HepG2 (cell line): ENCODE measurements at regions not wholly inside any gene's neighbourhood (a gene's known extent, or its start where the extent isn't known, plus 50 kb on each side); places are given as distances from the start of the nearest gene placed in this dataset.

ENCODE experiments used
- ATAC-seq: fragments of 200-7000 bp; cut with Tn5 transposase; 3 replicates; pipeline ENCODE4 v1.9.1; 2020; ENCODE audit warnings: mild to moderate bottlenecking, moderate library complexity
- BruUV-seq: library from RNA; stranded (reverse); fragments of 400-500 nt; replicated peaks from 2 replicates; lab custom pipeline; 2021; lab: Mats Ljungman, UMichigan
- CTCF ChIA-PET: fragments of 300-600 bp; formaldehyde crosslinking; extraction: SDS; loops from one replicate; lab custom pipeline; 2021; ENCODE audit warnings: low total read pairs, inconsistent platforms, low intra/inter-chr PET ratio; lab: Yijun Ruan, JAX
- POLR2A ChIA-PET: fragments of 350-600 bp; sonication (Branson Sonifier 250); formaldehyde crosslinking; loops from one replicate; lab custom pipeline; 2020; ENCODE audit warnings: antibody characterized with exemption, inconsistent platforms; lab: Yijun Ruan, JAX
- DNase-seq: peaks from one replicate; pipeline ENCODE4 v3.0.0-alpha.2; 2015; ENCODE audit warnings: low spot score
- FAIRE-seq: peaks from 3 replicates; lab custom pipeline; 2011; peaks lifted over from hg19 to GRCh38; lab: Jason Lieb, UNC
- H2AFZ ChIP-seq: one replicate; pipeline ENCODE4 v1.6.1; 2011; ENCODE audit warnings: low read length, inconsistent platforms
- H3K27ac ChIP-seq: fragments of 300-600 bp; 3 replicates; pipeline ENCODE4 v1.8.0; 2011; ENCODE audit warnings: mixed run types, mild to moderate bottlenecking, mixed read lengths, low read length, inconsistent platforms; ENCODE audit not compliant: insufficient read depth; ENCODE audit errors: extremely low read length
- H3K27me3 ChIP-seq, 2 experiments: fragments of 200-600 bp in 1 of 2; 2 replicates in 1 of 2; 3 replicates in 1 of 2; pipeline versions ENCODE4 v1.6.0 to v1.8.0; 2011; ENCODE audit warnings: low read length in 2 of 2, mild to moderate bottlenecking in 2 of 2, moderate library complexity in 2 of 2, inconsistent platforms in 1 of 2; ENCODE audit not compliant: insufficient read depth in 2 of 2, control insufficient read depth in 1 of 2
- H3K36me3 ChIP-seq, 2 experiments: fragments of 200-600 bp in 1 of 2; replicated peaks in 1 of 2; 2 replicates in 1 of 2; 3 replicates in 1 of 2; pipeline versions ENCODE4 v1.5.1 to v1.8.0; 2011; ENCODE audit warnings: low read length in 2 of 2, inconsistent platforms in 1 of 2; ENCODE audit not compliant: insufficient read depth in 2 of 2, control insufficient read depth in 1 of 2
- H3K4me1 ChIP-seq: 2 replicates; pipeline ENCODE4 v1.5.1; 2012; ENCODE audit warnings: low read length, inconsistent platforms; ENCODE audit not compliant: insufficient read depth
- H3K4me2 ChIP-seq: 2 replicates; pipeline ENCODE4 v1.6.0; 2011; ENCODE audit warnings: low read depth, low read length, inconsistent platforms
- H3K4me3 ChIP-seq, 3 experiments: fragments of 200-600 bp in 1 of 3; sonication (generic), shearing (Covaris generic) in 1 of 3; replicated peaks in 1 of 3; 2 replicates each; pipeline ENCODE4 v1.5.1; 2011 to 2016; ENCODE audit warnings: low read length in 3 of 3, inconsistent platforms in 2 of 3, low read depth in 2 of 3, mild to moderate bottlenecking in 2 of 3, control low read depth in 1 of 3, mixed read lengths in 1 of 3; ENCODE audit not compliant: insufficient read depth in 1 of 3
- H3K79me2 ChIP-seq: one replicate; pipeline ENCODE4 v1.6.1; 2011; ENCODE audit warnings: low read length, inconsistent platforms; ENCODE audit not compliant: insufficient read depth
- H3K9ac ChIP-seq: 2 replicates; pipeline ENCODE4 v1.6.0; 2011; ENCODE audit warnings: mild to moderate bottlenecking, low read depth, low read length, inconsistent platforms; ENCODE audit not compliant: insufficient read depth
- H3K9me3 ChIP-seq: 2 replicates; pipeline ENCODE4 v1.5.1; 2012; ENCODE audit warnings: mild to moderate bottlenecking, low read length
- H4K20me1 ChIP-seq: 2 replicates; pipeline ENCODE4 v1.6.0; 2011; ENCODE audit warnings: inconsistent platforms, mild to moderate bottlenecking, low read length, moderate library complexity; ENCODE audit not compliant: insufficient read depth
- KLF16 ChIP-seq, 2 experiments: sonication (generic) in 1 of 2; formaldehyde crosslinking in 1 of 2; IDR thresholded peaks; 2 replicates each; pipeline versions ENCODE4 v1.6.1 to v1.8.0; 2016 to 2023; ENCODE audit warnings: missing genetic modification reagents in 2 of 2, missing compliant biosample characterization in 1 of 2
- MTA3 ChIP-seq: sonication (generic); formaldehyde crosslinking; IDR thresholded peaks from 2 replicates; pipeline ENCODE4 v1.4.0; 2020; ENCODE audit warnings: missing genetic modification reagents
- ZBTB8A ChIP-seq: sonication (generic); formaldehyde crosslinking; IDR thresholded peaks from 2 replicates; pipeline ENCODE4 v1.4.0; 2020; ENCODE audit warnings: mild to moderate bottlenecking, low read depth, missing genetic modification reagents, borderline replicate concordance
- WGBS: methylation state at CpG from one replicate; pipeline ENCODE4 v1.1.6; 2017; ENCODE audit warnings: low lambda C conversion rate; 5-methylcytosine and 5-hydroxymethylcytosine counted together
- in situ Hi-C: cut with HindIII; loops from 2 replicates; pipeline ENCODE4 v1.10.0; 2017; ENCODE audit warnings: low pct_unique_long_range_greater_than_20kb; ENCODE audit not compliant: extremely low pct_ligation_motif_present
- intact Hi-C: fragments of 100-400 bp; cut with micrococcal nuclease; formaldehyde crosslinking; loops from one replicate; pipeline ENCODE4 v1.10.0; 2022; ENCODE audit not compliant: unreplicated experiment
- TF ChIP-seq, protein P1 (sequence below): IDR thresholded peaks from 2 replicates; pipeline ENCODE4 v1.6.1; 2016; ENCODE audit warnings: control low read depth
- TF ChIP-seq, protein P2 (sequence below): sonication (generic); formaldehyde crosslinking; IDR thresholded peaks from 2 replicates; pipeline ENCODE4 v1.8.1; 2023; ENCODE audit warnings: missing genetic modification reagents, inconsistent platforms, borderline replicate concordance
- TF ChIP-seq, protein P3 (sequence below): sonication (generic); formaldehyde crosslinking; IDR thresholded peaks from 2 replicates; pipeline ENCODE4 v1.4.0; 2020; ENCODE audit warnings: missing genetic modification reagents, borderline replicate concordance
- TF ChIP-seq, protein P4 (sequence below): sonication (generic); formaldehyde crosslinking; IDR thresholded peaks from 2 replicates; pipeline ENCODE4 v1.5.1; 2020; ENCODE audit warnings: mild to moderate bottlenecking, missing genetic modification reagents, moderate library complexity
- TF ChIP-seq, protein P5 (sequence below): sonication (generic); formaldehyde crosslinking; IDR thresholded peaks from 2 replicates; pipeline ENCODE4 v1.4.0; 2020; ENCODE audit warnings: mild to moderate bottlenecking, missing genetic modification reagents

DNA sequence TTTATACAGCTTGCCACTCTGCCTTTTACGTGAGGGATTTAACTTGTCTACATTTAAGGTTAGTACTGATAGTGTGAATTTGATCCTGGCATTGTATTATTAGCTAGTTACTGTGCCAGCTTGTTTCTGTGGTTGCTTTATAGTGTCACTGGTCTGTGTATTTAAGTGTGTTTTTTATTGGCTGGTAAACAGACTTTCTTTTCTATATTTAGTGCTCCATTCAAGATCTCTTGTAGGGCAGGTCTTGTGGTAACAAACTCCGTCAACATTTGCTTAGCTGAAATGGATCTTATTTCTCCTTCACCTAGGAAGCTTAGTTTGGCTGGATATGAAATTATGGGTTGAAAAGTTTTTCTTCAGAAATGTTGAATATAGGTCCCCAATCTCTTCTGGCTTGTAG lies 1971.0 kb upstream of the LRRTM1 start:
- no peaks in the 10 kb centered on the region for H3K4me1 ChIP-seq
- no peaks in the 10 kb centered on the region for H3K36me3 ChIP-seq
- in situ Hi-C loops (no loop called here), intact Hi-C loops (no loop called here)
- ChIA-PET POLR2A (no interaction called here), CTCF (no interaction called here)
- peaks cover 63% of the 10 kb centered on the region for H3K9me3 ChIP-seq
- H3K9ac ChIP-seq = no peak overlapping the region
- H4K20me1 ChIP-seq = no peaks in the 10 kb centered on the region
- 21% methylated on average over 2 of the region's 2 CpGs for WGBS
- H2AFZ ChIP-seq = no peak overlapping the region
- H3K4me3 ChIP-seq = no peak overlapping the region
- no peak overlapping the region for H3K27ac ChIP-seq
- DNase-seq = no peak
- no peak overlapping the region for H3K4me2 ChIP-seq
- no TSS peak for BruUV-seq
- H3K79me2 ChIP-seq = no peaks in the 10 kb centered on the region
- no peak for FAIRE-seq
- no peaks in the 10 kb centered on the region for H3K27me3 ChIP-seq
- no peak for ATAC-seq
- no peak for TF ChIP-seq ZBTB8A
- TF ChIP-seq, protein P1, sequence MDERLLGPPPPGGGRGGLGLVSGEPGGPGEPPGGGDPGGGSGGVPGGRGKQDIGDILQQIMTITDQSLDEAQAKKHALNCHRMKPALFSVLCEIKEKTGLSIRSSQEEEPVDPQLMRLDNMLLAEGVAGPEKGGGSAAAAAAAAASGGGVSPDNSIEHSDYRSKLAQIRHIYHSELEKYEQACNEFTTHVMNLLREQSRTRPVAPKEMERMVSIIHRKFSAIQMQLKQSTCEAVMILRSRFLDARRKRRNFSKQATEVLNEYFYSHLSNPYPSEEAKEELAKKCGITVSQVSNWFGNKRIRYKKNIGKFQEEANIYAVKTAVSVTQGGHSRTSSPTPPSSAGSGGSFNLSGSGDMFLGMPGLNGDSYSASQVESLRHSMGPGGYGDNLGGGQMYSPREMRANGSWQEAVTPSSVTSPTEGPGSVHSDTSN (CRISPR knock-in tag) = no peak
- TF ChIP-seq, protein P2, sequence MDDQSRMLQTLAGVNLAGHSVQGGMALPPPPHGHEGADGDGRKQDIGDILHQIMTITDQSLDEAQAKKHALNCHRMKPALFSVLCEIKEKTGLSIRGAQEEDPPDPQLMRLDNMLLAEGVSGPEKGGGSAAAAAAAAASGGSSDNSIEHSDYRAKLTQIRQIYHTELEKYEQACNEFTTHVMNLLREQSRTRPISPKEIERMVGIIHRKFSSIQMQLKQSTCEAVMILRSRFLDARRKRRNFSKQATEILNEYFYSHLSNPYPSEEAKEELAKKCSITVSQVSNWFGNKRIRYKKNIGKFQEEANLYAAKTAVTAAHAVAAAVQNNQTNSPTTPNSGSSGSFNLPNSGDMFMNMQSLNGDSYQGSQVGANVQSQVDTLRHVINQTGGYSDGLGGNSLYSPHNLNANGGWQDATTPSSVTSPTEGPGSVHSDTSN (CRISPR knock-in tag) = no peak
- TF ChIP-seq, protein P3, sequence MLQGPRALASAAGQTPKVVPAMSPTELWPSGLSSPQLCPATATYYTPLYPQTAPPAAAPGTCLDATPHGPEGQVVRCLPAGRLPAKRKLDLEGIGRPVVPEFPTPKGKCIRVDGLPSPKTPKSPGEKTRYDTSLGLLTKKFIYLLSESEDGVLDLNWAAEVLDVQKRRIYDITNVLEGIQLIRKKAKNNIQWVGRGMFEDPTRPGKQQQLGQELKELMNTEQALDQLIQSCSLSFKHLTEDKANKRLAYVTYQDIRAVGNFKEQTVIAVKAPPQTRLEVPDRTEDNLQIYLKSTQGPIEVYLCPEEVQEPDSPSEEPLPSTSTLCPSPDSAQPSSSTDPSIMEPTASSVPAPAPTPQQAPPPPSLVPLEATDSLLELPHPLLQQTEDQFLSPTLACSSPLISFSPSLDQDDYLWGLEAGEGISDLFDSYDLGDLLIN (CRISPR knock-in tag) = no peak
- TF ChIP-seq, protein P4, sequence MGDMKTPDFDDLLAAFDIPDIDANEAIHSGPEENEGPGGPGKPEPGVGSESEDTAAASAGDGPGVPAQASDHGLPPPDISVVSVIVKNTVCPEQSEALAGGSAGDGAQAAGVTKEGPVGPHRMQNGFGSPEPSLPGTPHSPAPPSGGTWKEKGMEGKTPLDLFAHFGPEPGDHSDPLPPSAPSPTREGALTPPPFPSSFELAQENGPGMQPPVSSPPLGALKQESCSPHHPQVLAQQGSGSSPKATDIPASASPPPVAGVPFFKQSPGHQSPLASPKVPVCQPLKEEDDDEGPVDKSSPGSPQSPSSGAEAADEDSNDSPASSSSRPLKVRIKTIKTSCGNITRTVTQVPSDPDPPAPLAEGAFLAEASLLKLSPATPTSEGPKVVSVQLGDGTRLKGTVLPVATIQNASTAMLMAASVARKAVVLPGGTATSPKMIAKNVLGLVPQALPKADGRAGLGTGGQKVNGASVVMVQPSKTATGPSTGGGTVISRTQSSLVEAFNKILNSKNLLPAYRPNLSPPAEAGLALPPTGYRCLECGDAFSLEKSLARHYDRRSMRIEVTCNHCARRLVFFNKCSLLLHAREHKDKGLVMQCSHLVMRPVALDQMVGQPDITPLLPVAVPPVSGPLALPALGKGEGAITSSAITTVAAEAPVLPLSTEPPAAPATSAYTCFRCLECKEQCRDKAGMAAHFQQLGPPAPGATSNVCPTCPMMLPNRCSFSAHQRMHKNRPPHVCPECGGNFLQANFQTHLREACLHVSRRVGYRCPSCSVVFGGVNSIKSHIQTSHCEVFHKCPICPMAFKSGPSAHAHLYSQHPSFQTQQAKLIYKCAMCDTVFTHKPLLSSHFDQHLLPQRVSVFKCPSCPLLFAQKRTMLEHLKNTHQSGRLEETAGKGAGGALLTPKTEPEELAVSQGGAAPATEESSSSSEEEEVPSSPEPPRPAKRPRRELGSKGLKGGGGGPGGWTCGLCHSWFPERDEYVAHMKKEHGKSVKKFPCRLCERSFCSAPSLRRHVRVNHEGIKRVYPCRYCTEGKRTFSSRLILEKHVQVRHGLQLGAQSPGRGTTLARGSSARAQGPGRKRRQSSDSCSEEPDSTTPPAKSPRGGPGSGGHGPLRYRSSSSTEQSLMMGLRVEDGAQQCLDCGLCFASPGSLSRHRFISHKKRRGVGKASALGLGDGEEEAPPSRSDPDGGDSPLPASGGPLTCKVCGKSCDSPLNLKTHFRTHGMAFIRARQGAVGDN (CRISPR knock-in tag) = no peak
- TF ChIP-seq KLF16 (CRISPR knock-in tag; IDR thresholded peaks at IDR 0.05) = no peak
- TF ChIP-seq, protein P5, sequence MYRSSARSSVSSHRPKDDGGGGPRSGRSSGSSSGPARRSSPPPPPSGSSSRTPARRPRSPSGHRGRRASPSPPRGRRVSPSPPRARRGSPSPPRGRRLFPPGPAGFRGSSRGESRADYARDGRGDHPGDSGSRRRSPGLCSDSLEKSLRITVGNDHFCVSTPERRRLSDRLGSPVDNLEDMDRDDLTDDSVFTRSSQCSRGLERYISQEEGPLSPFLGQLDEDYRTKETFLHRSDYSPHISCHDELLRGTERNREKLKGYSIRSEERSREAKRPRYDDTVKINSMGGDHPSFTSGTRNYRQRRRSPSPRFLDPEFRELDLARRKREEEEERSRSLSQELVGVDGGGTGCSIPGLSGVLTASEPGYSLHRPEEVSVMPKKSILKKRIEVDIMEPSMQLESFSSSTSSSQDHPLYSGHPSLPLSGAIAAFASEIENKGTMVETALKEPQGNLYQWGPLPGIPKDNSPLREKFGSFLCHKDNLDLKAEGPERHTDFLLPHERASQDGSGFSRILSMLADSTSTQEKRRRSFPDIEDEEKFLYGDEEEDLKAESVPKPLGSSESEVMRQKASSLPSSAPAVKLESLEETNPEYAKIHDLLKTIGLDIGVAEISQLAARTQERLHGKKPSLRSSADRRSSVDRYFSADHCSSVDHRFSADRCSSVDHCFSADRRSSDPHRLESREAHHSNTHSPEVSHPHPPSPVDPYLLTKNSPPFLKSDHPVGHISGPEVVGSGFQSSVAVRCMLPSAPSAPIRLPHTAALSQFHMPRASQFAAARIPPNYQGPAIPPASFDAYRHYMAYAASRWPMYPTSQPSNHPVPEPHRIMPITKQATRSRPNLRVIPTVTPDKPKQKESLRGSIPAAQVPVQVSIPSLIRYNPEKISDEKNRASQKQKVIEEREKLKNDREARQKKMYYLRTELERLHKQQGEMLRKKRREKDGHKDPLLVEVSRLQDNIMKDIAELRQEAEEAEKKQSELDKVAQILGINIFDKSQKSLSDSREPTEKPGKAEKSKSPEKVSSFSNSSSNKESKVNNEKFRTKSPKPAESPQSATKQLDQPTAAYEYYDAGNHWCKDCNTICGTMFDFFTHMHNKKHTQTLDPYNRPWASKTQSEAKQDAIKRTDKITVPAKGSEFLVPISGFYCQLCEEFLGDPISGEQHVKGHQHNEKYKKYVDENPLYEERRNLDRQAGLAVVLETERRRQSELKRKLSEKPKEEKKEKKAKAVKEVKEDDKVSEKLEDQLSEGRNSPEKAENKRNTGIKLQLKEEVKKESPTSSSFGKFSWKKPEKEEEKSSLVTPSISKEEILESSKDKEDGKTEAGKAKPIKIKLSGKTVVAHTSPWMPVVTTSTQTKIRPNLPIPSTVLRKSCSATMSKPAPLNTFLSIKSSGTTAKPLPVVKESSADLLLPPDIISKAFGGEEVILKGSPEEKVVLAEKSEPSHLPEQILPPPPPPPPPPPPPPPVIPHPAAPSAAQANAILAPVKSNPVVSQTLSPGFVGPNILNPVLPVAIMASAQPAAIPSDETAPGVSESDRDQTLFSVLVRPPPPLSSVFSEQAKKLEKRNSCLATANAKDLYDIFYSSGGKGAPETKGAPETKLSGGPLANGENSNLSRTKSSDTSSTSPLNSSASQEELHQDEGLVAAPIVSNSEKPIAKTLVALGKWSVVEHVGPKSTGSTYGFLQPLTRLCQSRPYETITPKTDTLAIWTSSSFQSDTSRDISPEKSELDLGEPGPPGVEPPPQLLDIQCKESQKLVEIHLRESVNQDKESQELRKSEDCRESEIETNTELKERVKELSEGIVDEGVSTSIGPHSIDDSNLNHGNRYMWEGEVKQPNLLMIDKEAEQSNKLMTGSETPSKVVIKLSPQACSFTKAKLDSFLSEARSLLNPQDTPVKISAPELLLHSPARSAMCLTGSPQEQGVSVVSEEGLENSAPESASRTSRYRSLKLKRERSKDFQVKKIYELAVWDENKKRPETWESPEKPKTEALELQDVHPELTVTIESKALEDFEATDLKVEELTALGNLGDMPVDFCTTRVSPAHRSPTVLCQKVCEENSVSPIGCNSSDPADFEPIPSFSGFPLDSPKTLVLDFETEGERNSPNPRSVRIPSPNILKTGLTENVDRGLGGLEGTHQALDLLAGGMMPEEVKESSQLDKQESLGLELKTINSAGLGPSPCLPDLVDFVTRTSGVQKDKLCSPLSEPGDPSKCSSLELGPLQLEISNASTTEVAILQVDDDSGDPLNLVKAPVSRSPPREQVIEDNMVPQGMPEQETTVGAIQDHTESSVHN = no peak
- TF ChIP-seq MTA3 (CRISPR knock-in tag) = no peak
